DND-41 (cell line): ENCODE measurements at regions not wholly inside any gene's neighbourhood (a gene's known extent, or its start where the extent isn't known, plus 50 kb on each side); places are given as distances from the start of the nearest gene placed in this dataset.
A peak's percentile ranks its signal among the peaks of the same experiment; 100 is the strongest.

Source experiments
- ATAC-seq: fragments of 200-7000 bp; cut with Tn5 transposase; 3 replicates; pipeline ENCODE4 v1.9.1; 2021; ENCODE audit warnings: low read depth; ENCODE audit not compliant: insufficient read depth
- DNase-seq: peaks from one replicate; pipeline ENCODE4 v3.0.0-alpha.2; 2020
- H2AFZ ChIP-seq: 2 replicates; pipeline ENCODE4 v1.6.0; 2012; ENCODE audit warnings: low read depth, low read length
- H3K27ac ChIP-seq: 2 replicates; pipeline ENCODE4 v1.5.1; 2012; ENCODE audit warnings: low read length, inconsistent platforms
- H3K27me3 ChIP-seq: fragments of 200-600 bp; sonication (generic); 2 replicates; pipeline ENCODE4 v1.6.0; 2012; ENCODE audit warnings: low read length, mild to moderate bottlenecking, inconsistent platforms; ENCODE audit not compliant: insufficient read depth, poor library complexity
- H3K36me3 ChIP-seq: 2 replicates; pipeline ENCODE4 v1.5.1; 2012; ENCODE audit warnings: low read length, inconsistent platforms; ENCODE audit not compliant: insufficient read depth
- H3K4me1 ChIP-seq: 2 replicates; pipeline ENCODE4 v1.5.1; 2012; ENCODE audit warnings: mild to moderate bottlenecking, low read length; ENCODE audit not compliant: insufficient read depth
- H3K4me2 ChIP-seq: 2 replicates; pipeline ENCODE4 v1.6.0; 2012; ENCODE audit warnings: mild to moderate bottlenecking, moderate library complexity, low read length, inconsistent platforms; ENCODE audit not compliant: insufficient read depth
- H3K4me3 ChIP-seq, 2 experiments: fragments of 200-600 bp in 1 of 2; shearing (Covaris generic) in 1 of 2; 2 replicates each; pipeline ENCODE4 v1.5.1; 2012 to 2016; ENCODE audit warnings: inconsistent platforms in 2 of 2, low read length in 2 of 2, mild to moderate bottlenecking in 2 of 2, low read depth in 1 of 2, moderate library complexity in 1 of 2
- H3K79me2 ChIP-seq: 2 replicates; pipeline ENCODE4 v1.6.0; 2012; ENCODE audit warnings: low read length, inconsistent platforms; ENCODE audit not compliant: insufficient read depth
- H3K9ac ChIP-seq: 2 replicates; pipeline ENCODE4 v1.6.0; 2012; ENCODE audit warnings: low read depth, mild to moderate bottlenecking, inconsistent platforms, low read length, moderate library complexity
- H3K9me3 ChIP-seq: 2 replicates; pipeline ENCODE4 v1.5.1; 2012; ENCODE audit warnings: low read length, moderate library complexity, mild to moderate bottlenecking, inconsistent platforms; ENCODE audit not compliant: insufficient read depth, severe bottlenecking
- H4K20me1 ChIP-seq: 2 replicates; pipeline ENCODE4 v1.6.0; 2012; ENCODE audit warnings: low read length; ENCODE audit not compliant: insufficient read depth
- EZH2 ChIP-seq: IDR thresholded peaks from 3 replicates; pipeline ENCODE4 v1.6.1; 2012; ENCODE audit warnings: borderline replicate concordance, low read depth, mild to moderate bottlenecking, moderate library complexity, low read length, inconsistent platforms; ENCODE audit not compliant: severe bottlenecking
- TF ChIP-seq, protein P1 (sequence below): IDR thresholded peaks from 2 replicates; pipeline ENCODE4 v1.5.1; 2012; ENCODE audit warnings: borderline replicate concordance, low read length, moderate library complexity, mild to moderate bottlenecking; ENCODE audit not compliant: poor library complexity, severe bottlenecking; ENCODE audit errors: extremely low read depth

DNA sequence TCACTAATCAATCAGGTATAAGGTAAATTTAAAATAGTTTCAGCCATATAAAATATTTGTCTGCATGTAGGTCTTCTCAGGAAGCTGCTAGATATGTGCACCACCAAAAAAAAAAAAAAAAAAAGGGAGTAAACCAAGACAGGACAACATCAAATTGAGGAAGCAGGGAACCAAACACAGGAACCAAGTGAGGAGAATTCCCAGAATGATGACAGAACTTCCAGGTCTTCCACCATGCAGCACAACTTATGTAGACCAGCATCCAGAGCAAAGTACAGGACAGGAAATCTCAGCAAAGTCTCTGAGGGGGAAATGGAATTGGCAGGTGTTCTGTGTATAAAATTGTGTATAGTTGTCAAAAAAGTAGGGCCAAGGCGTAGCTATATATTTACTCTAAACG lies 101.2 kb upstream of the CTSC start:
- TF ChIP-seq EZH2: no peak
- TF ChIP-seq, protein P1, sequence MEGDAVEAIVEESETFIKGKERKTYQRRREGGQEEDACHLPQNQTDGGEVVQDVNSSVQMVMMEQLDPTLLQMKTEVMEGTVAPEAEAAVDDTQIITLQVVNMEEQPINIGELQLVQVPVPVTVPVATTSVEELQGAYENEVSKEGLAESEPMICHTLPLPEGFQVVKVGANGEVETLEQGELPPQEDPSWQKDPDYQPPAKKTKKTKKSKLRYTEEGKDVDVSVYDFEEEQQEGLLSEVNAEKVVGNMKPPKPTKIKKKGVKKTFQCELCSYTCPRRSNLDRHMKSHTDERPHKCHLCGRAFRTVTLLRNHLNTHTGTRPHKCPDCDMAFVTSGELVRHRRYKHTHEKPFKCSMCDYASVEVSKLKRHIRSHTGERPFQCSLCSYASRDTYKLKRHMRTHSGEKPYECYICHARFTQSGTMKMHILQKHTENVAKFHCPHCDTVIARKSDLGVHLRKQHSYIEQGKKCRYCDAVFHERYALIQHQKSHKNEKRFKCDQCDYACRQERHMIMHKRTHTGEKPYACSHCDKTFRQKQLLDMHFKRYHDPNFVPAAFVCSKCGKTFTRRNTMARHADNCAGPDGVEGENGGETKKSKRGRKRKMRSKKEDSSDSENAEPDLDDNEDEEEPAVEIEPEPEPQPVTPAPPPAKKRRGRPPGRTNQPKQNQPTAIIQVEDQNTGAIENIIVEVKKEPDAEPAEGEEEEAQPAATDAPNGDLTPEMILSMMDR: no peak
- Histone ChIP-seq H3K27me3 (no peaks in the 10 kb centered on the region), H3K27ac (no peak overlapping the region), H3K9me3 (peaks cover 12% of the 10 kb centered on the region), H2AFZ (no peak overlapping the region), H3K4me1 (no peaks in the 10 kb centered on the region), H4K20me1 (no peaks in the 10 kb centered on the region), H3K79me2 (no peaks in the 10 kb centered on the region), H3K4me3 (no peak overlapping the region), H3K9ac (no peak overlapping the region), H3K4me2 (no peak overlapping the region), H3K36me3 (no peaks in the 10 kb centered on the region)
- DNase-seq (no peak), ATAC-seq (no peak)

DNA sequence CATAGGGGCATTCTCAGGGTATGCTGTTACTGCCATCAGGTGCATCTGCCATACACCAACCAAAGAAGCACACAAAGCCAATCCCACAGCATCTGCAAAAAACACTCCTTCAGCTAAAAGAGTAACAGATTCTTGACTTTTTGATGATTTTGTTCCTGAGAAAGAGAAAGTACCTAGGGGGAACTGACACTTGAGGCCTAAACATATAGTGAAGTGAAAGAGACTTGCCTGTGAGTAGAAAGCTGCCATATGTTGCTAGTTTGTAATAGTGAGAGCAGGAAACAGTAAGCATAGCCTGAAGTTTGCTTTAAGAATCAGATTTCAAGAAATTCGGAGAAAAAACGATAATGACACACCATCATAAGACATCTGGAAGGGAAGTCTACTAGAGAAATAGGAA lies 97.9 kb upstream of the CTSC start:
- DNase-seq (no peak), ATAC-seq (no peak)
- peaks cover 12% of the 10 kb centered on the region for H3K9me3 ChIP-seq
- H3K27ac ChIP-seq: no peak overlapping the region
- H2AFZ ChIP-seq: no peak overlapping the region
- no peak overlapping the region for H3K4me3 ChIP-seq
- H3K4me1 ChIP-seq: no peaks in the 10 kb centered on the region
- no peak for TF ChIP-seq EZH2
- TF ChIP-seq, protein P1: no peak
- no peaks in the 10 kb centered on the region for H3K36me3 ChIP-seq
- H3K4me2 ChIP-seq: no peak overlapping the region
- no peaks in the 10 kb centered on the region for H3K27me3 ChIP-seq
- H3K9ac ChIP-seq: no peak overlapping the region
- H4K20me1 ChIP-seq: no peaks in the 10 kb centered on the region
- H3K79me2 ChIP-seq: no peaks in the 10 kb centered on the region

DNA sequence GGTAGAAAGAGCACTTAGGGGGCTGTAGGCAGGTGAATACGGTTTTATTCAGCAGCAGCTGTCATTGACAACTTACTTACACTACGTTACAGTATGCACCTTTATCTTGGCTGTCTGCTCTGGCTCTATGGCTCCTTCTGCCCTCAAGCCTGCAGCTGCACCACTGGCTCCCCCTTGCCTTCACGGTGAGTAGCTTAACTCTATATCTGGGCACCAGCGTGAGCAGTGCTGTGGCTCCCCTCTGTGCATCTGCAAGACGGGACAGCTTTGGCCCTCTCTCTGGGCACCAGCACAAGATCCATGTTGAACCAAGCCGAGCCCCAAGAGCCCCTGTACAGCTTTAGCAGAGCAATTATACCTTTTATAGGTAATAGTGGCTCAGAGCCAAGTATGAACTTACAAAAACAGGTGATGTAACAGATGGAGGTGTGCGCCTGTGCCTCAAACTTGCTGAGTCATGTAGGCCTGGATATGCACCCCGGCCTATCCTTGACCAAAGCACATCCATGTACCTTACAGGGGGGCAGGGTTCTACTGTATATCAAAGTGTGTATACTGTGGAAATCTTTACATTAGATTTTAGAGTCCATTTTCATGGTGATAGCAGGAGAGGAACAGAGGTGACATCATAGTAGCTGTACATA lies 96.9 kb upstream of the CTSC start:
- Histone ChIP-seq H3K36me3 (no peaks in the 10 kb centered on the region), H3K9me3 (peaks cover 12% of the 10 kb centered on the region), H3K79me2 (no peaks in the 10 kb centered on the region), H2AFZ (no peak overlapping the region), H3K4me3 (no peak overlapping the region), H3K27ac (no peak overlapping the region), H3K4me2 (no peak overlapping the region), H3K27me3 (no peaks in the 10 kb centered on the region), H3K9ac (no peak overlapping the region), H3K4me1 (no peaks in the 10 kb centered on the region), H4K20me1 (no peaks in the 10 kb centered on the region)
- TF ChIP-seq EZH2: no peak
- TF ChIP-seq, protein P1: no peak
- peak; percentile 26 for DNase-seq
- ATAC-seq: no peak
